Colonic mucosa (tissue), 4 donors: ENCODE measurements at regions not wholly inside any gene's neighbourhood (a gene's known extent, or its start where the extent isn't known, plus 50 kb on each side); places are given as distances from the start of the nearest gene placed in this dataset.

Source experiments
- DNase-seq: peaks from one replicate; pipeline ENCODE4 v3.0.0-alpha.2; 2020
- H3K27ac ChIP-seq: fragments of 200-600 bp; one replicate; pipeline ENCODE4 v1.8.0; 2021
- H3K27me3 ChIP-seq: fragments of 200-600 bp; one replicate; pipeline ENCODE4 v1.8.0; 2021
- H3K36me3 ChIP-seq: fragments of 200-600 bp; one replicate; pipeline ENCODE4 v1.8.0; 2021
- H3K4me1 ChIP-seq: fragments of 200-600 bp; one replicate; pipeline ENCODE4 v1.8.0; 2021; ENCODE audit warnings: mild to moderate bottlenecking
- H3K4me3 ChIP-seq: fragments of 200-600 bp; one replicate; pipeline ENCODE4 v1.8.0; 2021
- H3K9ac ChIP-seq, 2 donors: one replicate each; pipeline ENCODE4 v1.7.0; 2013; ENCODE audit warnings: control low read depth in 2 of 2, low read depth in 2 of 2, low read length in 2 of 2
- H3K9me3 ChIP-seq: fragments of 200-600 bp; one replicate; pipeline ENCODE4 v1.8.0; 2021
- CTCF ChIP-seq: fragments of 200-600 bp; IDR thresholded peaks from one replicate; pipeline ENCODE4 v1.8.0; 2022; ENCODE audit warnings: antibody characterized with exemption, mild to moderate bottlenecking
- intact Hi-C: fragments of 100-400 bp; cut with DNase I; formaldehyde crosslinking; loops from one replicate; pipeline ENCODE4 v1.14.1; 2022
- donor health status: healthy.
- donor health status: DM: no; HTN: no; CAD: no.
- donor health status: DM: no; HTN: no; CAD: no.

- no peak for TF ChIP-seq CTCF
Measured at GRCh38 chr4:186360551-186360950, 94.6 kb downstream of the F11 start.

GRCh38 chr4:186351668-186352194 lies 85.7 kb downstream of the F11 start:
- intact Hi-C loops, result no loop called here
- TF ChIP-seq CTCF, result no peak
- Histone ChIP-seq H3K9me3 (no peaks in the 10 kb centered on the region), H3K4me1 (no peaks in the 10 kb centered on the region), H3K9ac (no peak overlapping the region), H3K27ac (no peak overlapping the region), H3K36me3 (no peaks in the 10 kb centered on the region), H3K4me3 (no peak overlapping the region), H3K27me3 (no peaks in the 10 kb centered on the region)
- no peak for DNase-seq

More at GRCh38 chr4:186360551-186360950, 94.6 kb downstream of the F11 start:
- intact Hi-C loops, result no loop called here
- H3K27me3 ChIP-seq, result no peaks in the 10 kb centered on the region
- H3K4me3 ChIP-seq, result no peak overlapping the region
- H3K27ac ChIP-seq, result no peak overlapping the region
- no peaks in the 10 kb centered on the region for H3K9me3 ChIP-seq
- H3K9ac ChIP-seq, result no peak overlapping the region
- no peaks in the 10 kb centered on the region for H3K4me1 ChIP-seq
- no peaks in the 10 kb centered on the region for H3K36me3 ChIP-seq
- no peak for DNase-seq

GRCh38 chr4:186348433-186348832 lies 82.4 kb downstream of the F11 start:
- no peak for DNase-seq

GRCh38 chr4:186347743-186348142 lies 81.8 kb downstream of the F11 start:
- no peaks in the 10 kb centered on the region for H3K27me3 ChIP-seq
- H3K27ac ChIP-seq, result no peak overlapping the region
- H3K4me1 ChIP-seq, result no peaks in the 10 kb centered on the region
- H3K4me3 ChIP-seq, result no peak overlapping the region
- DNase-seq, result no peak
- no peaks in the 10 kb centered on the region for H3K36me3 ChIP-seq
- no peaks in the 10 kb centered on the region for H3K9me3 ChIP-seq
- intact Hi-C loops, result no loop called here
- no peak for TF ChIP-seq CTCF
- H3K9ac ChIP-seq, result no peak overlapping the region

More at GRCh38 chr4:186348433-186348832, 82.4 kb downstream of the F11 start:
- no peaks in the 10 kb centered on the region for H3K9me3 ChIP-seq
- TF ChIP-seq CTCF, result no peak
- intact Hi-C loops, result no loop called here
- H3K4me3 ChIP-seq, result no peak overlapping the region
- no peak overlapping the region for H3K9ac ChIP-seq
- H3K36me3 ChIP-seq, result no peaks in the 10 kb centered on the region
- H3K4me1 ChIP-seq, result no peaks in the 10 kb centered on the region
- no peak overlapping the region for H3K27ac ChIP-seq
- H3K27me3 ChIP-seq, result no peaks in the 10 kb centered on the region

- DNase-seq, result no peak
- intact Hi-C loops, result no loop called here
- Histone ChIP-seq H3K4me1 (no peaks in the 10 kb centered on the region), H3K9ac (no peak overlapping the region), H3K36me3 (no peaks in the 10 kb centered on the region), H3K27ac (no peak overlapping the region), H3K4me3 (no peak overlapping the region), H3K27me3 (no peaks in the 10 kb centered on the region), H3K9me3 (no peaks in the 10 kb centered on the region)
- no peak for TF ChIP-seq CTCF
Measured at GRCh38 chr4:186345184-186345583, 79.2 kb downstream of the F11 start.
